HL-60 (cell line): ENCODE measurements at regions not wholly inside any gene's neighbourhood (a gene's known extent, or its start where the extent isn't known, plus 50 kb on each side); places are given as distances from the start of the nearest gene placed in this dataset.

Experiments used
- POLR2AphosphoS5 ChIP-seq: IDR thresholded peaks from 2 replicates; pipeline ENCODE4 v1.6.1; 2012; ENCODE audit warnings: low read depth
- SPI1 ChIP-seq: IDR thresholded peaks from 2 replicates; pipeline ENCODE4 v1.6.1; 2012; ENCODE audit warnings: low read depth, mild to moderate bottlenecking, borderline replicate concordance

- TF ChIP-seq POLR2AphosphoS5 (no peak), SPI1 (no peak)
Observed at GRCh38 chr3:167031364-167032049, 348.6 kb downstream of the ZBBX start.
